ENCODE measurements at regions not wholly inside any gene's neighbourhood (a gene's known extent, or its start where the extent isn't known, plus 50 kb on each side); places are given as distances from the start of the nearest gene placed in this dataset.

- TF ChIP-seq EZH2 (IDR thresholded peaks at IDR 0.05; ENCODE audit: borderline replicate concordance) (no peak), CTCF (IDR thresholded peaks at IDR 0.05; ENCODE audit: poor library complexity) (no peak), EZH2phosphoT487 (IDR thresholded peaks at IDR 0.05; ENCODE audit: low read depth, severe bottlenecking, unreplicated experiment) (no peak)
Measured at GRCh38 chr1:39086386-39086785, 60.2 kb downstream of the NDUFS5 start.

Data from hepatocyte (in vitro differentiated cells).